Ishikawa (cell line): ENCODE measurements at regions not wholly inside any gene's neighbourhood (a gene's known extent, or its start where the extent isn't known, plus 50 kb on each side); places are given as distances from the start of the nearest gene placed in this dataset.

Source experiments
- CEBPB ChIP-seq: IDR thresholded peaks from 2 replicates; pipeline ENCODE4 v1.6.1; 2012
- CREB1 ChIP-seq: IDR thresholded peaks from 2 replicates; pipeline ENCODE4 v1.6.1; 2012; ENCODE audit warnings: low read depth
- EGR1 ChIP-seq: IDR thresholded peaks from 2 replicates; pipeline ENCODE4 v1.6.1; 2012
- EP300 ChIP-seq: IDR thresholded peaks from 2 replicates; pipeline ENCODE4 v1.6.1; 2012; ENCODE audit warnings: borderline replicate concordance
- FOXM1 ChIP-seq: IDR thresholded peaks from 2 replicates; pipeline ENCODE4 v1.6.1; 2012; ENCODE audit warnings: low read depth, borderline replicate concordance
- NFIC ChIP-seq: IDR thresholded peaks from 2 replicates; pipeline ENCODE4 v1.6.1; 2012
- RAD21 ChIP-seq: IDR thresholded peaks from 2 replicates; pipeline ENCODE4 v1.6.1; 2012; ENCODE audit warnings: low read depth
- TAF1 ChIP-seq: IDR thresholded peaks from 2 replicates; pipeline ENCODE4 v1.6.1; 2012; ENCODE audit warnings: low read depth, mild to moderate bottlenecking
- TCF12 ChIP-seq: IDR thresholded peaks from 2 replicates; pipeline ENCODE4 v1.6.1; 2012; ENCODE audit warnings: low read depth
- TEAD4 ChIP-seq: IDR thresholded peaks from 2 replicates; pipeline ENCODE4 v1.6.1; 2012
- YY1 ChIP-seq: IDR thresholded peaks from 2 replicates; pipeline ENCODE4 v1.6.1; 2012; ENCODE audit warnings: low read depth
- ZBTB7A ChIP-seq: IDR thresholded peaks from 2 replicates; pipeline ENCODE4 v1.6.1; 2012; ENCODE audit warnings: low read depth
- TF ChIP-seq, protein P1 (sequence below): IDR thresholded peaks from 2 replicates; pipeline ENCODE4 v1.6.1; 2012; ENCODE audit warnings: low read depth, mild to moderate bottlenecking
- TF ChIP-seq, protein P2 (sequence below): IDR thresholded peaks from 2 replicates; pipeline ENCODE4 v1.6.1; 2012
- TF ChIP-seq, protein P3 (sequence below): IDR thresholded peaks from 2 replicates; pipeline ENCODE4 v1.6.1; 2012

DNA sequence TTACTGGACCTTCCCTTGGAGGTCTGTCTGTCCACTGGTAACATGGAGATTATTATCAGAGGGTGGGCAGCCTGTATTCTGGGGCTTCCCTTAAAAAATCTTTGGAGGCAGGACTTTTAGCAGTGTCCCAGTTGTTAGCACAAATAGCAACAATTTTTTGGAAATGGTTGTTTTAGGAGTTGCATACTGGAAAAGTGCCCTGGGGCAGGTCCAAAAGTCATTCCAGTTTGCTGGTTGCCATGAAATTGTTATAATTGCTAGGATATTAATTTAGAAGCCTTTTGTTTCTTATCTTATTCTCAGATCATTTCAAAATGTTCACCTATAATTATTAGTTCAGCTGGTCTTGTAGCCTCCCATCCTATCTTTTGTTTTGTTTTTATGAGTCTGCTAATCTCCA lies 71.0 kb downstream of the PTGS2 start:
- TF ChIP-seq TCF12 (no peak), YY1 (no peak), TAF1 (no peak), FOXM1 (no peak)
- TF ChIP-seq, protein P1, sequence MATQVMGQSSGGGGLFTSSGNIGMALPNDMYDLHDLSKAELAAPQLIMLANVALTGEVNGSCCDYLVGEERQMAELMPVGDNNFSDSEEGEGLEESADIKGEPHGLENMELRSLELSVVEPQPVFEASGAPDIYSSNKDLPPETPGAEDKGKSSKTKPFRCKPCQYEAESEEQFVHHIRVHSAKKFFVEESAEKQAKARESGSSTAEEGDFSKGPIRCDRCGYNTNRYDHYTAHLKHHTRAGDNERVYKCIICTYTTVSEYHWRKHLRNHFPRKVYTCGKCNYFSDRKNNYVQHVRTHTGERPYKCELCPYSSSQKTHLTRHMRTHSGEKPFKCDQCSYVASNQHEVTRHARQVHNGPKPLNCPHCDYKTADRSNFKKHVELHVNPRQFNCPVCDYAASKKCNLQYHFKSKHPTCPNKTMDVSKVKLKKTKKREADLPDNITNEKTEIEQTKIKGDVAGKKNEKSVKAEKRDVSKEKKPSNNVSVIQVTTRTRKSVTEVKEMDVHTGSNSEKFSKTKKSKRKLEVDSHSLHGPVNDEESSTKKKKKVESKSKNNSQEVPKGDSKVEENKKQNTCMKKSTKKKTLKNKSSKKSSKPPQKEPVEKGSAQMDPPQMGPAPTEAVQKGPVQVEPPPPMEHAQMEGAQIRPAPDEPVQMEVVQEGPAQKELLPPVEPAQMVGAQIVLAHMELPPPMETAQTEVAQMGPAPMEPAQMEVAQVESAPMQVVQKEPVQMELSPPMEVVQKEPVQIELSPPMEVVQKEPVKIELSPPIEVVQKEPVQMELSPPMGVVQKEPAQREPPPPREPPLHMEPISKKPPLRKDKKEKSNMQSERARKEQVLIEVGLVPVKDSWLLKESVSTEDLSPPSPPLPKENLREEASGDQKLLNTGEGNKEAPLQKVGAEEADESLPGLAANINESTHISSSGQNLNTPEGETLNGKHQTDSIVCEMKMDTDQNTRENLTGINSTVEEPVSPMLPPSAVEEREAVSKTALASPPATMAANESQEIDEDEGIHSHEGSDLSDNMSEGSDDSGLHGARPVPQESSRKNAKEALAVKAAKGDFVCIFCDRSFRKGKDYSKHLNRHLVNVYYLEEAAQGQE: no peak

DNA sequence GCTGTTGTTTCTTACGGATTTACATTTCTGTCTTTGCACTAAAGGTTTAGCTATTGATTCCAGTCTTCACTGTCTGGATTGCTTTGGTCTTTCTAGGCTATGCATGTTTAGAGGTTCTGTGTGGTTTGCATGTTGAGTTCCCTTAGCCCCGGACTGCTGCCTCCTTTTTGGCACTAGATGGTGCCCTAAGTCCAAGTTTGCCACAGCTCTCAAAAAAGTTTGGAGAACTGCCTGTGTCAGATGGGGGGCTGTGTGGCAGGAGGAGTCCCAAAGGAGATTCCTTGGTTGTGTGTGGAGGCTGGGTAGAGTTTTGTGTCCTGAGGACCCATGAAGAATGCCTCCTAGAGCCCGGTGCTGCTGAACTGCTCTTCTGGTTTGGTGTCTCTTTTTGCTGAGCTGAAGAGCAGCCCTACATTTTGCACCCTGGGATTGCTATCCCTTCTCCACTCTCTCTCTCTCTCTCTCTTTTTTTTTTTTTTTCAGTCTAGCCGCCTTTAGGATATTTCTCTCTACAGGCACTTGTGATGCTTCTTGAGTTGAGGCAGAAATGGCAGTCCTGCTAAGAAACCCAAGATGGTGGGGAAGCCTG lies 74.4 kb downstream of the PTGS2 start:
- TF ChIP-seq RAD21 (peak; percentile 89), TCF12 (no peak)

DNA sequence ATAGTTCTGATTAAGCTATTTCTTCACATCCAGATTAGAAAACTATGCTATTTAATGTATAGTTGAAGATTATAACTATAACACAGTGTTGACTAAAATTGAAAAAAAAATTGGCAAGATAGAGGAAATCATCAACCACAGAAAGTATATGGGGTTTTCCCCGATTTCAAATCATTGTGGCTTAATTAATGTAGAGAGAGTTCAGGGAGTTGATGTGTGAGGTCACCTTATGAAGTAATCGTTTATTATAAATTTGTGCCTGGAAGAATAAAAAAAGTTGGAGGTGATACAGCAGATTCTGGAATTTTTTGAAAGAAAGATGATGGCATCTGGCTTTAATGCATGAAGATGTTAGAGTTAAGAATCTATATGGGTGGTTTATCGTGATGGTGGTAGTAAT lies 84.3 kb downstream of the PTGS2 start:
- no peak for TF ChIP-seq CREB1
- no peak for TF ChIP-seq EP300

DNA sequence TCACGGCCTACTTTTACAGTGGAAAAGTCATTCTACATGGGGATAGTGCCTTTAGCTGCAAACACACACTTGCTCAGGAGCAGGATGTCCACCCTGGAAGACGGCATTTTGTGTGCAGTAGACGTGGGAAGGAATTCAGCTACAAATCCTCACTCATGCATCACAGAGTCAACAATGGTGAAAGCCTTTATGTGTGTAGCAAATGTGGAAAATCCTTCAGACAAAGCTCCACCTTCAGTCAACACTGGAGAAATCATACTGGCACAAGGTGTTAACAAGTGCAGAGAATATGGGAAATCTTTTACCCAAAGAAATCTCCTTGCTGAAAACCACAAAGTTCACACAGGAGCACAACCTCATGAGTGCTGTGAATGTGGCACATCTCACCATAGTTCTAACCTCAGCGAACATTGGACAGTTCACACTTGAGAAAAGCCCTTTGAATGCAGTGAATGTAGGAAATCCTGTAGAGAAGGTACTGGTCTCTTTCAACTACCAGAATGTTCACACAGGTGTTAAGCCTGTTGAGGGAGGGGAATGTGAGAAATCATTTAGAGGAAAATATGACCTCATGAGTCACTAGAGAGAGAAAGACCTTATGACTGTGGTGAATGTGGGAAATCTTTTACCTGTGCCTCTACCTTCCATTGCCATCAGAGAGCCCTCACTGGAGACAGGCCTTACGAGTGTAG lies 101.8 kb downstream of the PTGS2 start:
- TF ChIP-seq FOXM1 (no peak), EP300 (no peak), CEBPB (no peak), TCF12 (no peak), ZBTB7A (no peak), NFIC (no peak), EGR1 (no peak), YY1 (no peak), CREB1 (no peak)
- TF ChIP-seq, protein P2, sequence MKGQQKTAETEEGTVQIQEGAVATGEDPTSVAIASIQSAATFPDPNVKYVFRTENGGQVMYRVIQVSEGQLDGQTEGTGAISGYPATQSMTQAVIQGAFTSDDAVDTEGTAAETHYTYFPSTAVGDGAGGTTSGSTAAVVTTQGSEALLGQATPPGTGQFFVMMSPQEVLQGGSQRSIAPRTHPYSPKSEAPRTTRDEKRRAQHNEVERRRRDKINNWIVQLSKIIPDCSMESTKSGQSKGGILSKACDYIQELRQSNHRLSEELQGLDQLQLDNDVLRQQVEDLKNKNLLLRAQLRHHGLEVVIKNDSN: no peak
- TF ChIP-seq, protein P1: no peak

DNA sequence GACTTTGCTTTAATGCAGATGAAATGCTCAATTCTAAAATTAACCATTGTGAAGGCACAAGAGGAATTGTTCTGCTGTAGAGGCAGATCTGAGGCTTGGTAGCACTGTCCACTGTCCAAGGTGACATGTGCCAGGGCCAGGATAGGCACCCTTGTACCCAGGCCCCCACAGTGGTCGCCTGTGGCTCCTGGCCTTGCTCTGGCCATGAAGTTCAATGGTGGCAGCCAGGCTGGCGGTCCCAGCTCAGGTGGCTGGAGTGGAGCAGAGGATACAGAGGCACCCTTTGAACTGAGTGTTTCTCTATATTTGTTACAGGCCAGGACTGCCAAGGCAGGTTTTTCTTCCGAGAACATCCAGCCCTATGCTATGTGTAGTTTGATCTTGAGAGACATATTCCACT lies 102.6 kb downstream of the PTGS2 start:
- TF ChIP-seq, protein P3, sequence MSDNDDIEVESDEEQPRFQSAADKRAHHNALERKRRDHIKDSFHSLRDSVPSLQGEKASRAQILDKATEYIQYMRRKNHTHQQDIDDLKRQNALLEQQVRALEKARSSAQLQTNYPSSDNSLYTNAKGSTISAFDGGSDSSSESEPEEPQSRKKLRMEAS: no peak
- TF ChIP-seq FOXM1 (no peak), RAD21 (no peak), CREB1 (no peak), EGR1 (no peak)
- TF ChIP-seq, protein P2: no peak

DNA sequence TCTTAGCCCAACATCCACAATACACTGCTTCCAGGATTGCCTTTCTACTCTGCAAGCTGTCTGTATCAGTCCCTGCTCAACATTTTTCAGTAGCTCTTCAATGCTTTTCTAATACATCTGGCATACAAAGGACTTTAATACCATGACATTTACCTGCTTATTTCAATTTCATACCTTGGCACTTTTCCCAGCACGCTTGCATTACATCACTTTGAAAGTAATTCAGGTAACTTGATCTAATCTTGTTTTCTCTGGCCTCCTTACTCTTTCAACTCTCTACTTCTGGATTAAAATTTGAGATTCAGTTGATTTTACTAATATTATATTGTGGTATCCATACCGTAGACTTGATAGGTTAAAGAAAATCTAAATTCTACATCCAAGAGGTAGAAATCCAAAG lies 103.0 kb downstream of the PTGS2 start:
- TF ChIP-seq EP300 (no peak), NFIC (peak; percentile 63)

DNA sequence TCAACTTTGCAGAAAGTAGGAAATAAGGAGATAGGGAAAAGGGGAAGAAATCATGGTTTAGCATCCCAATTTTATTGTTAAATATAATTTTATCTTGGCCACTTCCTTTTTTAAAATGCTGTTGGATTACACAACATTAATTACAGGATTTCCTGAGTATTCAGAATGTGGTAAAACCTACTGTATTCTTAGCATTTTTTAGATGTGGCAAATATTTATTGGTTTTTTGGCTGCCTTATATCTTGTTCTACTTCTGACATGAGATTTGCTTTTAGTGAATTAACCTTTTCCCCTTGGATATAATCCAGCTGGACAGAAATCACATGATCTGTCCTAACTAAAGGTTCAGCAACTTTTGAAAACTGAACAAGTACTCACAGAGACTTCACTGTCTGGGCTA lies 104.9 kb downstream of the PTGS2 start:
- TF ChIP-seq, protein P3: no peak

DNA sequence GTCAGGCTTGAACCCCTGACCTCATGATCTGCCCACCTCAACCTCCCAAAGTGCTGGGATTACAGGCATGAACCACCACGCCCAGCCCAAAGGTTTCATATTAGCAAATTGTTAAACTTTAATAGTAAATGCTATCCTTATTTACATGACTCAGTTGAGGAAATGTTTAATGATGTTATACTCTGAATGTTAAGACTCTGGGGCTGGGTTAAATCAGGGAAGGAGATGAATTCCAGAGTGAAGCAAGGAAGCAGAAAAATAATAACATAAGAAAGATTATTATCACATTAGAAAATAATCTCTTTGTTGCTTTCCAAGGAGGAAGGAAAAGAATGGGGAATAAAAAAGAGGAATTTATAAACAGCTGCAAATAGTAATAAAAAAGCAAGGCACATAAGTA lies 105.3 kb downstream of the PTGS2 start:
- TF ChIP-seq TCF12 (no peak), CEBPB (no peak), ZBTB7A (no peak), TAF1 (no peak), EP300 (no peak), RAD21 (no peak), EGR1 (no peak), TEAD4 (no peak), FOXM1 (no peak), NFIC (no peak)
- TF ChIP-seq, protein P3: no peak
- TF ChIP-seq, protein P2: no peak
- TF ChIP-seq, protein P1: no peak
